ENCODE measurements at regions not wholly inside any gene's neighbourhood (a gene's known extent, or its start where the extent isn't known, plus 50 kb on each side); places are given as distances from the start of the nearest gene placed in this dataset.

- TF ChIP-seq CTCF (IDR thresholded peaks at IDR 0.05; ENCODE audit: low read depth, low read length) = no peak
- DNase-seq (ENCODE audit: extremely low read depth, low read depth) = no peak
Observed at GRCh38 chr2:104240984-104241383, 612.9 kb upstream of the POU3F3 start.

- no peak for TF ChIP-seq CTCF (IDR thresholded peaks at IDR 0.05; ENCODE audit: low read depth, low read length)
Observed at GRCh38 chr2:104249629-104250028, 604.3 kb upstream of the POU3F3 start.

GRCh38 chr2:104250635-104251034, 603.3 kb upstream of the POU3F3 start:
- DNase-seq (ENCODE audit: extremely low read depth, low read depth) = no peak
- no peak for TF ChIP-seq CTCF (IDR thresholded peaks at IDR 0.05; ENCODE audit: low read depth, low read length)

More at GRCh38 chr2:104249629-104250028, 604.3 kb upstream of the POU3F3 start:
- no peak for DNase-seq (ENCODE audit: extremely low read depth, low read depth)

- DNase-seq (ENCODE audit: extremely low read depth, low read depth) = no peak
- TF ChIP-seq CTCF (IDR thresholded peaks at IDR 0.05; ENCODE audit: low read depth, low read length) = no peak
Observed at GRCh38 chr2:104254017-104254416, 599.9 kb upstream of the POU3F3 start.

- DNase-seq (ENCODE audit: extremely low read depth, low read depth) = no peak
- no peak for TF ChIP-seq CTCF (IDR thresholded peaks at IDR 0.05; ENCODE audit: low read depth, low read length)
Observed at GRCh38 chr2:104262714-104263113, 591.2 kb upstream of the POU3F3 start.

GRCh38 chr2:104279646-104280045, 574.3 kb upstream of the POU3F3 start:
- no peak for TF ChIP-seq CTCF (IDR thresholded peaks at IDR 0.05; ENCODE audit: low read depth, low read length)
- no peak for DNase-seq (ENCODE audit: extremely low read depth, low read depth)

- no peak for DNase-seq (ENCODE audit: extremely low read depth, low read depth)
- TF ChIP-seq CTCF (IDR thresholded peaks at IDR 0.05; ENCODE audit: low read depth, low read length) = no peak
Observed at GRCh38 chr2:104280216-104280615, 573.7 kb upstream of the POU3F3 start.
